Adrenal gland (tissue), 9 donors: ENCODE measurements at regions not wholly inside any gene's neighbourhood (a gene's known extent, or its start where the extent isn't known, plus 50 kb on each side); places are given as distances from the start of the nearest gene placed in this dataset.

ENCODE experiments used
- DNase-seq, 7 donors: peaks; one replicate each; pipeline ENCODE4 v3.0.0-alpha.2; 2019 to 2020
- H3K27ac ChIP-seq, 5 donors: fragments of 200-600 bp; sonication (generic) in 4 of 5; 1 replicate in 3 of 5; 2 replicates in 2 of 5; pipeline versions ENCODE4 v1.5.1 to v1.8.0; 2016 to 2020; ENCODE audit warnings: mild to moderate bottlenecking in 1 of 5
- H3K27me3 ChIP-seq: fragments of 200-600 bp; 2 replicates; pipeline ENCODE4 v1.8.0; 2021
- H3K36me3 ChIP-seq, 2 donors: fragments of 200-600 bp; replicated peaks in 1 of 2; 1 replicate in 1 of 2; 2 replicates in 1 of 2; pipeline versions ENCODE4 v1.5.1 to v1.8.0; 2018 to 2022
- H3K4me1 ChIP-seq, 2 donors: fragments of 200-600 bp; replicated peaks in 1 of 2; 1 replicate in 1 of 2; 2 replicates in 1 of 2; pipeline versions ENCODE4 v1.5.1 to v1.8.0; 2018 to 2021
- H3K4me3 ChIP-seq, 4 donors: fragments of 200-600 bp; sonication (generic) in 3 of 4; one replicate each; pipeline ENCODE4 v1.5.1; 2016 to 2018
- H3K9me3 ChIP-seq, 3 donors: fragments of 200-600 bp; sonication (generic) in 1 of 3; replicated peaks in 1 of 3; 1 replicate in 2 of 3; 2 replicates in 1 of 3; pipeline versions ENCODE4 v1.5.1 to v1.8.0; 2016 to 2021
- POLR2A ChIP-seq, 2 donors: fragments of 450-650 bp; IDR thresholded peaks; one replicate each; pipeline ENCODE4 v1.6.1; 2017; ENCODE audit warnings: antibody characterized with exemption in 2 of 2, mild to moderate bottlenecking in 2 of 2, moderate library complexity in 1 of 2
- WGBS, 4 donors: extraction: QIAGEN DNeasy Blood & Tissue Kit in 2 of 4; methylation state at CpG; one replicate each; pipeline versions ENCODE4 v1.1.5 to v1.1.7; 2013 to 2017; 5-methylcytosine and 5-hydroxymethylcytosine counted together
- intact Hi-C, 2 donors: fragments of 100-400 bp; cut with DNase I; formaldehyde crosslinking; loops; one replicate each; pipeline versions ENCODE4 v1.14.1 to v1.15.0; 2022 to 2023
- TF ChIP-seq, protein P1 (sequence below), 6 experiments: fragments of 450-650 bp in 4 of 6; fragments of 200-600 bp in 2 of 6; sonication (generic) in 1 of 6; IDR thresholded peaks; 1 replicate in 5 of 6; 2 replicates in 1 of 6; pipeline versions ENCODE4 v1.5.1 to v1.8.0; 2016 to 2021; ENCODE audit warnings: antibody characterized with exemption in 6 of 6, mild to moderate bottlenecking in 2 of 6, moderate library complexity in 1 of 6
- donor health status: healthy with polysubstance abuse.
- donor health status: Bipolar disorder and iron deficiency.
- donor health status: DM: yes; HTN: yes; CAD: no.
- donor health status: DM: no; HTN: no; CAD: no.
- donor health status: DM: no; HTN: no; CAD: no.

- WGBS, 4 donors, result 95 to 97% (median 95%) methylated on average over 3 of the region's 3 CpGs
- Histone ChIP-seq H3K36me3 (no peaks in the 10 kb centered on the region), H3K27me3 (no peaks in the 10 kb centered on the region), H3K4me3 (no peak overlapping the region), H3K4me1 (no peaks in the 10 kb centered on the region), H3K27ac (no peak overlapping the region), H3K9me3 (no peaks in the 10 kb centered on the region)
- TF ChIP-seq POLR2A (IDR thresholded peaks at IDR 0.05), result no peak
- TF ChIP-seq, protein P1, sequence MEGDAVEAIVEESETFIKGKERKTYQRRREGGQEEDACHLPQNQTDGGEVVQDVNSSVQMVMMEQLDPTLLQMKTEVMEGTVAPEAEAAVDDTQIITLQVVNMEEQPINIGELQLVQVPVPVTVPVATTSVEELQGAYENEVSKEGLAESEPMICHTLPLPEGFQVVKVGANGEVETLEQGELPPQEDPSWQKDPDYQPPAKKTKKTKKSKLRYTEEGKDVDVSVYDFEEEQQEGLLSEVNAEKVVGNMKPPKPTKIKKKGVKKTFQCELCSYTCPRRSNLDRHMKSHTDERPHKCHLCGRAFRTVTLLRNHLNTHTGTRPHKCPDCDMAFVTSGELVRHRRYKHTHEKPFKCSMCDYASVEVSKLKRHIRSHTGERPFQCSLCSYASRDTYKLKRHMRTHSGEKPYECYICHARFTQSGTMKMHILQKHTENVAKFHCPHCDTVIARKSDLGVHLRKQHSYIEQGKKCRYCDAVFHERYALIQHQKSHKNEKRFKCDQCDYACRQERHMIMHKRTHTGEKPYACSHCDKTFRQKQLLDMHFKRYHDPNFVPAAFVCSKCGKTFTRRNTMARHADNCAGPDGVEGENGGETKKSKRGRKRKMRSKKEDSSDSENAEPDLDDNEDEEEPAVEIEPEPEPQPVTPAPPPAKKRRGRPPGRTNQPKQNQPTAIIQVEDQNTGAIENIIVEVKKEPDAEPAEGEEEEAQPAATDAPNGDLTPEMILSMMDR (IDR thresholded peaks at IDR 0.05), result no peak
- no peak for DNase-seq
- intact Hi-C loops, result no loop called here
These were observed 163.3 kb upstream of the MTPN start for GRCh38 chr7:136140469-136140868.

DNA sequence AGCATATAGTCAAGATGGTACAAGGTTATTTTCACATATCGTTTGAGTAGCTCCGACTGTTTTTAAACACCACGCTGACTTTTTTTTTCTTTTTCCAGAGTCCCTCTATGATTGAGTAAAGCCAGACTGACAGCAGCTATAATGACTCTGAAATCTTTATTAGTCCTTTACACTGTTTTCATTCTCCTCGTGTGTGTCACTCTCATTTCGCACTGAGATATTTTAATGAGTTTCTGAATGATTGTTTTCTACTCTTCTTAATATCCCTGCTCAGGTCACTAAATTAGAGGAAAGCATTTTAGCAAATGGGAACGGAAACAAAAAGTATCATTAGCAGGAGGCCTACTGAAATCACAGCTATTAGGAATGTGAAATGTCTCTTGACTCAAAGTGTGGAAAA is 162.3 kb upstream of the MTPN start:
- Histone ChIP-seq H3K9me3 (no peaks in the 10 kb centered on the region), H3K4me3 (no peak overlapping the region), H3K36me3 (no peaks in the 10 kb centered on the region), H3K4me1 (no peaks in the 10 kb centered on the region), H3K27me3 (no peaks in the 10 kb centered on the region), H3K27ac (no peak overlapping the region)
- intact Hi-C loops, result no loop called here
- no peak for DNase-seq
- TF ChIP-seq POLR2A (IDR thresholded peaks at IDR 0.05), result no peak
- TF ChIP-seq, protein P1 (IDR thresholded peaks at IDR 0.05), result no peak
- 73 to 77% (median 75%) methylated on average over 6 of the region's 6 CpGs for whole genome bisulfite sequencing, 4 donors

- WGBS, 4 donors, result 69 to 86% (median 71%) methylated on average over 3 of the region's 3 CpGs
- TF ChIP-seq, protein P1 (IDR thresholded peaks at IDR 0.05), result no peak
- no peak for TF ChIP-seq POLR2A (IDR thresholded peaks at IDR 0.05)
- no peaks in the 10 kb centered on the region for H3K9me3 ChIP-seq
- DNase-seq, result no peak
- H3K27ac ChIP-seq, result no peak overlapping the region
- no peaks in the 10 kb centered on the region for H3K4me1 ChIP-seq
- intact Hi-C loops, result no loop called here
- H3K36me3 ChIP-seq, result no peaks in the 10 kb centered on the region
- H3K4me3 ChIP-seq, result no peak overlapping the region
- no peaks in the 10 kb centered on the region for H3K27me3 ChIP-seq
These were observed 161.8 kb upstream of the MTPN start for GRCh38 chr7:136138991-136139390.

DNA sequence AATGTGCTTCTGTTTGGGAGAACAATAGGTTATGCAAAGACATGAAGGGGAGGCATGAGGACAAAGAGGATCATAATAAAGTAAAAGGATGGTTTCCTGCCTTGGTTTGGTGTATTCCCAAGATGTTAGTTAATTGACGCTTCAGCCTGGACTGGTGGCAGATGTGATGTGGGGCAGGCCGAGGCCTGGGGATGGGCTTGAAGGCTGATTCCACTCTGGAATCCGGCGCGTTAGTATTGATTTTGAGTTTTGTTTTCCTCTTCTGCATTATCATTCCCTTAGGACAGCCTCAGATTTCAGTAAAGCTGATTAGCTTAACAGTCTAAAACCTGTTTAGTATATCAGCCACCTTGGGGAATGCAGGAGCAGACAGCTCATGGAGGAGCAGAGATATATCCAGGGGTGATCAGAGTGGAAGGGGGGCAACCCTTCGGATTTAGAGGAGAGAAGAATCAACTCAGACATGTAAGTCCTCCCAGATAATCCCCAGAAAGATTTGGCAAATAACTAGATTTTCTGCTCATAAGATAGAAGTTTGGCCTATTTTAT is 159.8 kb upstream of the MTPN start:
- H3K27me3 ChIP-seq, result no peaks in the 10 kb centered on the region
- no peak for TF ChIP-seq POLR2A (IDR thresholded peaks at IDR 0.05)
- TF ChIP-seq, protein P1 (IDR thresholded peaks at IDR 0.05), result no peak
- WGBS, 4 donors, result 85 to 90% (median 88%) methylated on average over 6 of the region's 6 CpGs
- H3K36me3 ChIP-seq, result no peaks in the 10 kb centered on the region
- no peak overlapping the region for H3K27ac ChIP-seq
- DNase-seq, result no peak
- intact Hi-C loops, result no loop called here
- no peaks in the 10 kb centered on the region for H3K9me3 ChIP-seq
- H3K4me1 ChIP-seq, result no peaks in the 10 kb centered on the region
- no peak overlapping the region for H3K4me3 ChIP-seq
